WERI-Rb-1 (cell line): ENCODE measurements at regions not wholly inside any gene's neighbourhood (a gene's known extent, or its start where the extent isn't known, plus 50 kb on each side); places are given as distances from the start of the nearest gene placed in this dataset.

Experiments
- DNase-seq: peaks from one replicate; pipeline ENCODE4 v3.0.0-alpha.2; 2020
- H3K27ac ChIP-seq: fragments of 250-450 bp; sonication (Bioruptor Pico); 2 replicates; pipeline ENCODE4 v1.5.1; 2020; ENCODE audit warnings: mild to moderate bottlenecking, moderate library complexity
- H3K27me3 ChIP-seq: fragments of 250-450 bp; sonication (Bioruptor Pico); 2 replicates; pipeline ENCODE4 v1.5.1; 2021; ENCODE audit warnings: mild to moderate bottlenecking, low read depth, moderate library complexity; ENCODE audit not compliant: insufficient read depth, severe bottlenecking
- H3K36me3 ChIP-seq: fragments of 250-450 bp; sonication (Bioruptor Pico); 2 replicates; pipeline ENCODE4 v1.5.1; 2020; ENCODE audit warnings: mild to moderate bottlenecking, moderate library complexity
- H3K4me3 ChIP-seq: 2 replicates; pipeline ENCODE4 v1.5.1; 2011; ENCODE audit warnings: low read depth, mild to moderate bottlenecking, control low read depth, low read length
- H3K9me3 ChIP-seq: fragments of 250-450 bp; sonication (Bioruptor Pico); 2 replicates; pipeline ENCODE4 v1.5.1; 2021; ENCODE audit warnings: mild to moderate bottlenecking, moderate library complexity; ENCODE audit not compliant: severe bottlenecking
- CTCF ChIP-seq: IDR thresholded peaks from 2 replicates; pipeline ENCODE4 v1.5.1; 2011; ENCODE audit warnings: low read depth, mild to moderate bottlenecking, control low read depth, inconsistent platforms, low read length

GRCh38 chr5:9698125-9698826 lies 68.1 kb upstream of the TAS2R1 start:
- Histone ChIP-seq H3K9me3 (no peaks in the 10 kb centered on the region), H3K36me3 (no peaks in the 10 kb centered on the region), H3K27me3 (no peaks in the 10 kb centered on the region), H3K4me3 (no peak overlapping the region), H3K27ac (no peak overlapping the region)
- no peak for DNase-seq
- no peak for TF ChIP-seq CTCF

GRCh38 chr5:9692576-9692975 lies 62.4 kb upstream of the TAS2R1 start:
- H3K27ac ChIP-seq, result no peak overlapping the region
- H3K9me3 ChIP-seq, result no peaks in the 10 kb centered on the region
- H3K27me3 ChIP-seq, result no peaks in the 10 kb centered on the region
- no peak overlapping the region for H3K4me3 ChIP-seq
- TF ChIP-seq CTCF, result no peak
- H3K36me3 ChIP-seq, result no peaks in the 10 kb centered on the region
- no peak for DNase-seq

- DNase-seq, result no peak
- no peak for TF ChIP-seq CTCF
- Histone ChIP-seq H3K27me3 (no peaks in the 10 kb centered on the region), H3K36me3 (no peaks in the 10 kb centered on the region), H3K4me3 (no peak overlapping the region), H3K27ac (no peak overlapping the region), H3K9me3 (no peaks in the 10 kb centered on the region)
Observed at GRCh38 chr5:9691261-9691660, 61.1 kb upstream of the TAS2R1 start.

GRCh38 chr5:9690751-9691150 lies 60.6 kb upstream of the TAS2R1 start:
- DNase-seq, result no peak
- no peak for TF ChIP-seq CTCF

GRCh38 chr5:9686216-9686615 lies 56.1 kb upstream of the TAS2R1 start:
- no peaks in the 10 kb centered on the region for H3K36me3 ChIP-seq
- H3K9me3 ChIP-seq, result no peaks in the 10 kb centered on the region
- no peak overlapping the region for H3K4me3 ChIP-seq
- DNase-seq, result no peak
- no peak overlapping the region for H3K27ac ChIP-seq
- H3K27me3 ChIP-seq, result no peaks in the 10 kb centered on the region
- TF ChIP-seq CTCF, result no peak

More at GRCh38 chr5:9690751-9691150, 60.6 kb upstream of the TAS2R1 start:
- no peaks in the 10 kb centered on the region for H3K36me3 ChIP-seq
- H3K9me3 ChIP-seq, result no peaks in the 10 kb centered on the region
- no peak overlapping the region for H3K27ac ChIP-seq
- no peak overlapping the region for H3K4me3 ChIP-seq
- no peaks in the 10 kb centered on the region for H3K27me3 ChIP-seq

- no peak for DNase-seq
- Histone ChIP-seq H3K9me3 (peaks cover 2% of the 10 kb centered on the region), H3K27me3 (no peaks in the 10 kb centered on the region), H3K27ac (no peak overlapping the region), H3K36me3 (no peaks in the 10 kb centered on the region), H3K4me3 (no peak overlapping the region)
- TF ChIP-seq CTCF, result no peak
Observed at GRCh38 chr5:9681706-9682105, 51.6 kb upstream of the TAS2R1 start.
